NCI-H1048 (cell line): ENCODE measurements at regions not wholly inside any gene's neighbourhood (a gene's known extent, or its start where the extent isn't known, plus 50 kb on each side); places are given as distances from the start of the nearest gene placed in this dataset.
A peak's percentile ranks its signal among the peaks of the same experiment; 100 is the strongest.

Source experiments
- DNase-seq: peaks from one replicate; lab custom pipeline; 2025; lab: John Stamatoyannopoulos, UW

DNA sequence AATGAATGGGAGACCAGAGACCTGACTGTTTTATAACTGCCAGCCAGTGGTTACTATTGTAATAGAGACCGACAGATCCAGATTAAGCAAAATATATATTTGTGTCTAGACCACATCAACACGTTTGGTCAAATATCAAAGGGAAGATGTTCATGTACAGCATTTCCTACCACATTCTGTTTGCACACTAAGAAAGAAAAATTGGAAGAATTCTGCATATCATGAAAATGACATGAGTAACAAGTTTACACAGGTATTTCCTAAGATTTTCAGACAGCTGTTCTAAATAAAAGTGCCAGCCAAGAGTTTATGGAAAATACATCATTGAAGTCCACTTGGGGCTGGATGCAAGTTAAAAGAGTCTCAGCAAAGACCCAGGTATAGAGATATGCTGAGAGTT is 145.5 kb upstream of the ANO3 start:
- DNase-seq = no peak

DNA sequence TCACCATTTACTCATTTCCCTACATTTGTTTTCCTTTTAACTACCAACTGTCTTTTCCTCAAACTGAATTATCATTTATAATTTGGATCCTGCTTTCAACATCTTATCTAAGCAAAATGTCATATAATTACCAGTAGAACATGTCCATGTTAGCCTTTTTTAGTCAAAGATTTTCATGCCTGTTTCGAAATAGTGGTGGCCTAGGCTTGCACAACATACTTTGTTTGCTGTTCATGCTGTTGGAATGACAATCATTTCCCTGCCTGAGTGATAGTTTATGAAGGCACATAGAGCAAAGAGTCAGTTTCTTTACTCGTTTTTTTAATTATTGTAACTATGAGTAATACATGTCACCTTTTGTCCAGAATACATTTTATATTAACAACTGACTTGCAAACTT is 144.3 kb upstream of the ANO3 start:
- DNase-seq = no peak

DNA sequence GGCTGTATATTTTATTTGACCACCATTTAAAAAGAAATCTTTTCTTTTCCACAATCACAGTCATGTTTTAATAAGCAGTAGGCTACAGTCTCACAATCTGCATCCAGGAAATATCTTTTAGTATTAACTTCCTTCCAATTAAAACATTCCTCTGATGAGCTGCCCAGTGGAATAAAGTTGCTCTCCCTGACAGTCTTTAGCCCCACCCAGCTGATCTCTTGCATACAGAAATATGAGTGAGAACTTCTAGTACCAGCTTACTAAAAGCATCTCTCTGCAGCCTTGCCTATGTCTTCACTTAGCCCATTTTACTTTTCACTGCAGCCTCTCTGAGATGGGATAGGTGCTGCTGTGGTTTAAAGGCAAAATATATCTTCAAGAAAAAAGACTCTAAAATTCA is 143.4 kb upstream of the ANO3 start:
- no peak for DNase-seq

DNA sequence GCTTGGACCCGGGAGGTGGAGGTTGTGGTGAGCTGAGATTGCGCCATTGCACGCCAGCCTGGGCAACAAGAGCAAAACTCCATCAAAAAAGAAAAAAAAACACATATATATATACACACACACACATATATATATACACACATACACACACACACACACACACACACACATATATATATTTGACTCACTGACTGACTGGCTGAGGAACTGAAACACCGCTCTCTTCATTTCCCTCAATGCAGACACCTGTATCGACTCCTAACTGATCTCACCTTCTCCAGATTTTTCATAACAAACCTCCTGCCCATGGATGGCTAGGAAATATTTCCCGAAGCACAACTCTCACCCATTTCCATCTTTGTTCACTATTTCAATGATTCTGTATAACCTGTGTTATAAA is 140.7 kb upstream of the ANO3 start:
- no peak for DNase-seq

DNA sequence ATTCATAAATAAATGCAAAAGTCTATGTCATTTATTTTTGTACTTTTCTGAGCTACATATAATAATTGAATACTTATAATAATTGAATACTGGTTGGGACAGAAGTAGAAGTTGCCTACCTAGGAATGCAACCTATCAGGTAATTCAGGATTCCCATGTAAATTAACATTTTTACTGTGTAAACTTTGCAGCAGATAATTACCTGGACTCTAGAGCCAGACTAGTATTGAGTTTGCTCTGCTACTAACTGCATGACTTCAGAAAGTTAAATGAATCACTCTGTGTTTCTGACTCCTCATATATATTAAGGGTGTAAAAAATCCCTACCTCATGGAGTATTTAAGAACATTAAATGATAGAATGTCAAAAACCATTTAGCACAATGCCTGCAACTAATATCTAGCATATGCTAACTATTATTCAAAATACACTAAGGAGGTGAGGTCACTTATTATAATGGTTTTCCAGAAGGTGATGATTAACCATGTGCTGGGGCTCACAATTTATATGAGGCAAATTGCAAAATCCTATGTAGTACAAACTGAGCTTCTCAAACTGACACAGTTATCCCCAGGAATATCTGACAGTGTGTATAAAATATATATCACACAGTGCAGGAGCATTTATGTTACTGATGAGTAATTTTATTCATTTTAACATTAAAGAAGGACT is 138.1 kb upstream of the ANO3 start:
- peak; percentile 70 for DNase-seq

DNA sequence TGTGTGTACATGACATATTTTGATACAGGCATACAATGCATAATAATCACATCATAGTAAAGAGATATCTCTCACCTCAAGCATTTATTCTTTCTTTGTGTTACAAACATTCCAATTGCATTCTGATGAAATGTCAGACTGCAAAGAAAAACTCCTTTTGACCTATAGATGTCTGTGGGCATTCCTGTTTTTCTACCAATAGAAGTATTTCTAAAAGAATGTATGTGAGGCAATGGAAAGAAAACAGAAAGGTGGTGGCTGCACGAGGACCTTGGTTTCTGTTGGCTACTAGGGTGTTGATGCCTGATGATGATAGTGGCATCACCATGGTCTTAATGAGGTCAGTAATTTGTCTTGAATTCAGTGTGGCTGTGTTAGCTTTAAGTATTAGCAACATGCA is 137.0 kb upstream of the ANO3 start:
- no peak for DNase-seq

DNA sequence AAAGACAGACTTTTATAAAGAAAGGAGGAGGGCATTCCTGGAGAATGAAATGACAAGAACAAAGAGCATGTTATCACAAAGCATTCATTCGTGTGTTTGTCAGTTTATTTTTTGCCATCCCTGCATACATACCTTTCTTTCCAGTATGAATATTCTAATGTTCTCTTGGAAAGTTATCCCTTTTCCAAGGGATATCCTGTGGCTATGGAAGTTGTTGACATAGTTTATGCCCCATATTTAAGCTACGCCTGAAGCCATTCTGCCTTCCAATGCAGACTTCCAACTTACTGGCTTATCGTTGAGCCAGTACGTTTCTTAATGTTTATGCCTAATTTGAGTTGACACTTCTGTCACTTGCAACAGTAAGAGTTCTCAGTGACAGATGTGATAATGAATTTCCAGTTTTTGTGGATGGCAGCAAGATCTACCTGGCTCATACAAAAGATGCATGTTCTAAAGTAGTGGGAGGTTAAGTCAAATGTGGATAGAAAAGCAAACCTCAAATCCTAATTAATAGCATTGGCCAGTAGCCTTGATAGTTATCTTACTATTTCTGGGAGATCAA is 133.3 kb upstream of the ANO3 start:
- no peak for DNase-seq

DNA sequence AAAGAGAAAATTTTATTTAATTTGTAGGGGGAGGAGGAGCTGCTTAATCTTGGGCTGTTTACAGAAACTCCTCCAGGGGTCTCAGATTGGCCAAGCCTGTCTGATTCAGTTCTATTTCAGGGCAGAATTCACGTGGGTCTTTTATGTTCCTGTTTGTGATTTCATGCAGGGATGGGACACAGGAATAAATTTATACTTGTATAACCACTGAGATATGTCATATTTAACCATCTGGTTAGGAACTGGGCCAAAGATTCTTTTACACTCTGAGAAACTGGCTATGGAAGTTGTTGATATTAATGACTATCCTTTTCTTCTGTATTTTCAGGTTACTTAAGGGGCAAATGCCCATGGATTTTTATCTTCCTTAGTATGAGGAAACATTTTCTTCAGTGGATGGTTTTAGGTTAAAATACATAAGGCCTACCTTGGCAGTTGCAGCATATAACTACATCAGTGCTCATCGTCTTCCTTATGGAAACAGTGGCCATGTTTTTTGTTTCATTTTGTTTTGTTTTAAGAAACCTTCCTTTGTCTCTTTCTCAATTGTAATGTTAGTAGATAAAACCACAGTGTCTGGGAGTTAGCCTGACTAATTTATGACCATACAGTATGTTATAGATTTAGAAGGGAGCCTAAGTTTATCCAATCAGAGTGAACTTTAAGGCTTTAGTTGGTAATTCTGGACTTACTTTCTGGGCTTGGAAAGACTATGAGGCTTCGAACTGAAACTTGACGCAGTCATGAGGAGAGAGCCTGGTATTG is 132.4 kb upstream of the ANO3 start:
- DNase-seq = no peak

DNA sequence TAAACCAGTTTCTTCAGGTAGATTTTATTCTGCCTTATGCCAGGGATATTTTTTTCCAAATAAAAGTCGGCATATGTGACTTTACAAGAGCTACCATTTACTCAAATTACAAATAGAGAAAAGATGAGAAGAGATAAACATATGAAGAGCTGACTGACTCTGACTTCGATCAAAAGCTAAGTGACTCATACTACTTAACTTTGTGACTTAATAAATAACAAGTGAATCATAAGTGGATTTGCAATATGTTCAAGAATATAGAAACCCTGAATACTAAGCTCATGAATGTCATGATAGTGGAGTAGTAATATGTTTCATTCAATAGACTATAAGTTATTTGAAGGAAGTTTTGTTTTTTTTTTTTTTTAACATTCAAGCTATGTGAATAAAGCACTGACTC is 130.5 kb upstream of the ANO3 start:
- no peak for DNase-seq

DNA sequence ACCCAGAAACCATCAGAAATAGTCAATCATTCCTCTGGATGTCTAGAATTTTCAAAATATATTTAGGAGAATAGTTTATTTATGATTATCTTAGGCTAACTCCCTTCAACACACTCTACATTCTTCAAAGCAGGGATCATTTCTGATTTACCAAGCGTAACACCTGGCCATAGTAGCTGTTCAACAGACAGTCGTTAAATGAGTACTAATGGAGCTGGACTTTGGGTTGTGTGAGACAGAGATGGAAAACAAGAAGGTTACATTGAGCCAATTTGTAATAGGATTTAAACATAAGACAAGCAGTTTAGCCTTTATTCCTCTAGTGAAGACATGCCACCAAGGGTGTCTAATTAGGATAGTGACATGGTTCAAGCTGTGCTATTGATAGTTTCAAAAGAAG is 129.2 kb upstream of the ANO3 start:
- DNase-seq = no peak

DNA sequence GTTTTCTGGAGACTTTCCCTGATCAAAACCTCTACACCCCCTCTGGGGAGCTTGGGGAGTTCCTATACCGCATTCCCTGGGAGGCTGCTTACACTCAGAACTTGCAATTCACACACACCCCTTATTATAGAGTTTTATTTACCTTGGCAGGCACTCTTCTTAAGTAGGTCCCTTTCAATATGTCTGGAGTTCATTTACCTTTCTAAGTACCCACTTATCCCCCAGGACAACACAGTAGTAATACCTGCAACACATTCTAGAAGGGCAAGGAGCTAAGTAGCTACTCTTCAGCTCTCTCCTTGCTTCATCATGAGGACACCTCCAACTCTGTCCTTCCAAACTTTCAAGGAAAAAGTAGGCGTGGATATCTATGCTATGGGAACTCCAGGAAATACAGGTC is 127.8 kb upstream of the ANO3 start:
- DNase-seq = no peak

DNA sequence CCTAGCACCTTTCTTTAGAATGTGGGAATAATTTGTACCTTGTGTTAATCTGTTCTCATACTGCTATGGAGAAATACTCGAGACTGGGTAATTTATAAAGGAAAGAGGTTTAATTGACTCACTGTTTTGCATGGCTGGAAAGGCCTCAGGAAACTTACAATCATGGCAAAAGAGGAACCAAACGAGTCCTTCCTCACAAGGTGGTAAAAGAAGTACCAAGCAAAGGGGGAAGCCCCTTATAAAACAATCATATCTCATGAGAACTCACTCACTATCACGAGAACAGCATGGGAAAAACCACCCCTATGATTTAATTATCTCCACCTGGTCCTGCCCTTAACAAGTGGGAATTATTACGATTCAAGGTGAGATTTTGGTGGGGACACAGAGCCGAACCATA is 127.1 kb upstream of the ANO3 start:
- no peak for DNase-seq

DNA sequence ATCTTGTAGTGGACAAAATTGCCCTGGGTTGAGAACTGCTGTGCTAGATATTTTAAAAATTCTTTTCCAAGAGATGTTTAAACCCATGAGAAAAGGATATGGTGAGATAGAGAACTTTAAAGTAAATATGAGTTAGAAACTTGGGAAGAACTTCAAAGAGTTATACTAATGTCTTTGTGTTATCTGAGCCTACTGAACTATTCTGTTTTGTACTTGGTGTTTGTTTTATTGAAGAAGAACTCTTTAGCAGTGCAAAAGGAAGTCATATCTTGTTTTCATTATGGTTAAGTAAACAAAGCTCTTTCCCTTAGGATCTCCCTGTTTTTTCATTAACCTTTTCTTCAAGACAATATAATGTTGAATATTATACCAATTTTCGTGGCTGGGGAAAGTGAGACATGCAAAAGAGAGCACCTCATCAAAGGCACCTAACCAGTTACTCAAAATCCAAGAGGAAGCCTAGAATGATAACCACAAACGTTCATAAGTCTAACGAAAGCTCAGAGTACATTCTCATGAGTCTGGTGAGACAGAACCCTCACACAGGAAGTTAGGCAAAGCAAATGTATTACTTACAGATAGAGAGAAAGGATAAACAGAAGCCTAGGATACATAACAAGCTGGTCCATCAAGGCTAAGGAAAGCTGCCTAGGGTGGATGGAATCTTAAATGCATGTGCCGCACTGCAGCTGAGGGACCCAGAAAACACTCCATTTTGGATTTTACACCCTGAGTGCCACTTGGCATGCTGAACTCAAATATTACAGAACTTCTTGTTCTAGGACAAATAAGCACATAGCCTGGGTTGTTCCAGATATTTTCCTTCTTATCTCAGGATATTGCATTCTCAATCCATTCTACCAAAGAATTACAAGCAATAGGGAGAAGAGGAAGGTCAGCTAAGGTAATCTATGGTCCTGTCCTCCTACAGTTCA is 112.5 kb upstream of the ANO3 start:
- DNase-seq = no peak

DNA sequence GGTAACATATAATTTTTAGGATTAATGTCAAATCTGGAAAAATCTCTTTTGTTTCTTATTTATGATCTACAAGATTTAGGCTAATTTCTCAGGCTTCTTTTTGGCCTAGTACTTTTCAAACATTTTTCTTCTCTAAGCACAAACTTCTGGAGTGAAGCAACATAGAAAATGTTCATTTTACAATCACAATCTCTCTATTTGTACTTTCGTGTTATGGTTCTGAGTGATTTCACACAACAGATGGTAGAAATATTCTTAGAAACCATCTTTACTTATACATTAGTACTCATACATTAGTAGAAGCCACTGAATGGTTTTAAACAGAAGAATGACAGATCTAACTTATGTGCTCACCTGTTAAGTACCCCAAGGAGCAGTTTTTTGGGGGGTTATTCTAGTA is 106.3 kb upstream of the ANO3 start:
- no peak for DNase-seq

DNA sequence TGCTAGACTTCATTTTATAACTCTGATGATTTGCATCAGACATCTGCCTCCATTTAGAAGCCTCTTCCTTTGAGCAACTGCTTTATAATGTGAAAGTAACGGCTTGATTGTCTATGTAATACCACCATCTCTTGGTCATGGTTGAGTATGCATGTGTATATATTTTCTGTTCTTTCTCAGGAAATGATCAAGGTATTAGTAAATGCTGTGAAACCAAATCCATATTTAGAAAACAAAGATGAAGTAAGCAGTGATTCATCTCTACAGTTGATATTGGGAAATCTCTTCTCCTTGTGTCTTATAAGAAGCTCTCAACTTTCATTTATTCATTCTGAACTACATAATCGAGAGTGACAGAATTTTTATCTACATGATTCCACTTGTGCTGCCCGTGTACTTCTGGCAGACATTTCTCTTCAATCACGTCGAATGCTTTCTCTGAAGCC is 104.6 kb upstream of the ANO3 start:
- no peak for DNase-seq

DNA sequence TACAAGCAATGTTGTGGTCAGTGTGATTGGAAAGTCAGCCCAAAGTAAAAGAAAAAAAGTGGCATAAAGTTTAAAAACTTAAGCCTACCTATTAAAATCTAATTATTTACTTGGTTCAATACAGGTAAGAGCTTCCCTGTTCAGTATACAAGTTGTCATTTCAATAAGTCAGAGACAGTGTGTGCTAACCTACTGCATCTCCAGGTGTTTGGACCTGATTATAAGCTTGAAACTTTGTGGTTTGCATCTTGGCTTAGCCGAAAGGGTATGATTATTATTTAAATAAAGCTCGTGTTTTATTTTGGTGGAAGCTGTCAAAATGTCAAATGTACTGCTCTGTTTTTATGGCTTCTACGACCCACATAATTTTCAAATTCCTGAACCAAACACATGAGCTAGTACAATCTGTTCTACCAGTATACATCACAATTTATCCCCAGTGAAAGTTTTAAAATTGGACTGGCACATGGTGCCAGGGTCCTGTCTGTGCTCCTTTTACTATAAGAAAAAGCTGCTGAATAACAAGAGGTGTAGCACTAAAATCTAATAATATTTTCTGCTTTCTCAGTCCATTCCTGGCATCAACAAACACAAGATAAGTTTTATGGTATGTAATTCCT is 103.9 kb upstream of the ANO3 start:
- DNase-seq = no peak

DNA sequence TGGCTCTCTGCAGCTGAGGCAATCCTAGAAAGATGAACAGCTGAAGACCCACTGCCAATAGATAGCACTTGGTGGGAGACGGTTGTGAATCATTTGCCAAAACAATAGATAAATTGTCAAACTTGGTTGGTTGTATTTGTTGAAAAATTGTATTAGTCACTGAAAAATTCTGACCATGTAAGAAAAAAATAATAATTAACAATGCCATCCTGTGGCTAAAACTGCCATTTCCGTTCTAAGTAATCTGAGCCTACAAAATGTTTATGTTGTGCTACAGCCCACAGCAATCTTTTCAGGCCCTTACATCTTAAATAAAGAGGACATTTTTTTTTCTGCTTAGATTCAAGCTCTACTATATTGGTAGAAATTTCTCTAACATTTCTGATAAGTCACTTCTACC is 103.2 kb upstream of the ANO3 start:
- DNase-seq = no peak

DNA sequence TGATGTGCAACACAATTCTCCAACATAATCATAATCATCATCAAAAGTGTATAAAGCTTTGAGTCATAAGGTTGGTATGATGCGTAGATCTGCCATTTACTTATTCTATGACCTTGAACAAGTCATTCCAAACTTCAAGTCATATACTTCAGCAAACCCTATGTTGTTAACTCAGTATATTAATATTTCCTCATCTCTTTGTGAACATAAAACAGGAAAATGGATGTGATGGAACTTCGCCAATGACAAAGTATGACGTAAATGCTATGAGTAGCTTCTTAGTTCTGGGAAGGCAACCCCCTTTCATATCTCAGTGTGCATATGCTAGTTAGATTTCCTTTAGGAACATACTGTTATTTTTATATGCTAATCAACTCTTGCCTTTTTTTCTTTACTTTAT is 102.7 kb upstream of the ANO3 start:
- no peak for DNase-seq

DNA sequence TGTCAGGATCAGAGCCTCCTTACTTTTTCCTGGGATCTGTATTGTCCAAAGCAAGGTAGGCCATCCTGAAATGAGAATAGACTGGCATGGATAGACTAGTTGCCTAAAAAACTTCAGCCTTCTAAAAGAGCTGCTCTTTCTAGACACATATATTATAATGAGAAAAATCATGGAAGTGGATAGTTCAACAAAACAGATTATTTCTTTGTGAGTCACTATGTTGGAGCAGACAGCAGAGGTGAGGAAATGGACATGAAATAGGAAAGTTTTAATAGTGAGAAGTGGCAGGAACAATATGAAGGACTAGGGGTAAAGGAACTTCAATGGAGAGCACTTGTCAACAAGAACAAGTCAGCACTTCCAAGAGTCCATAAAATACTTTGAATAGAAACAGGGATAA is 101.9 kb upstream of the ANO3 start:
- DNase-seq = no peak

DNA sequence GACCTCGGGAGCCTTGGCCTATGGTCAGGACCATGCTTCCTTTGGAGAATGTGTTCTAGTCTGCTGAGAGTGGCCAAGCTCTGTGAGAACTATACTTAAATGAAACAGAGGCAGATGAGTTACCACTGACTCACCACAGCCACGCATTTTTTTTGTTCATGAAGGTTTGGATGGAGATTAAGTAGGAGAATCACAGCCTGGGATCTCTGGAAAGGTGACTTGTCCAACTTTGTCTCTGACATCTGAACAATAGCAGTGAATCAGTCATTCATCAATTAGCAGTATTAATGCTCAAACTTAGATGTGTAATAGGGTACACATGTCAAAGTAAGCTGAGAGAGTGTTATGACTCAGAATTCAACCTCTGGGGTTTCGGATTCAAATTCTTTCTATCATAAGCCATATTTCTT is 100.7 kb upstream of the ANO3 start:
- no peak for DNase-seq

DNA sequence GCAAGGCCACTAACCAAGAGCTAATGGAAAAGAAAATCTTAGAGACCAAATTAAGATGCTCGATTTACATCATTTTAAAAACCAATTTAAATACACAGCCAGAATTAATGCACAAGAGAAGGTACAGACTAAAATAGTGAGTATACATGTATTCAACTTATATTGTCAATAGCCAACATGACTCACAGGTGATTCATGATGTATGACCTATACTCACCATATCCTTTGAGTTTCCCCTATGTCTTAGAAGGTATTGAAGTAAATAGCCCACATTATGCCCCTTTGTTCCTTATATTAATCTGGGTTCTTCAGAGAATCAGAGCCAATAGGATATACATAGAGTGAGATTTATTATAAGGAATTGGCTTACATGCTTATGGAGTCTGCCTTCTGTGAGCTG is 97.5 kb upstream of the ANO3 start:
- DNase-seq = no peak

DNA sequence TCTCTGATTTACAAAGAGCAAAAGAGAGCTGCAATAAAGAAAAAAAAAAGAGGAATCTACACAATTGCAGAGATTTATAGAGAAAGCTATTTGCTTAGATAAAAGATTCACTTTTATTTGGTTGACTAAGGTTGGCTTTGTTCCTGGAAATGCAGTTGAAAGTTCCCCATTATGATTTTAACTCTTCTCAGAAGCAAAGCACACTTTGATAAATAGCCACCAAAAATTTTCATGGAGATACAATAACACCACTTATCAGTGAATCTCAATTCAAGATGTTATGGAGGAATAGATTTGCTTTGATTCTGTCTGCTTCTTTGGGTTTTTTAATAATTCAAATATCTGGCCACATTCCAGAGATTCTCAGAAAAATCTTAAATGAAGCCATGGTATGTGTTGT is 88.5 kb upstream of the ANO3 start:
- DNase-seq = no peak
